ENCODE measurements at regions not wholly inside any gene's neighbourhood (a gene's known extent, or its start where the extent isn't known, plus 50 kb on each side); places are given as distances from the start of the nearest gene placed in this dataset.

DNA sequence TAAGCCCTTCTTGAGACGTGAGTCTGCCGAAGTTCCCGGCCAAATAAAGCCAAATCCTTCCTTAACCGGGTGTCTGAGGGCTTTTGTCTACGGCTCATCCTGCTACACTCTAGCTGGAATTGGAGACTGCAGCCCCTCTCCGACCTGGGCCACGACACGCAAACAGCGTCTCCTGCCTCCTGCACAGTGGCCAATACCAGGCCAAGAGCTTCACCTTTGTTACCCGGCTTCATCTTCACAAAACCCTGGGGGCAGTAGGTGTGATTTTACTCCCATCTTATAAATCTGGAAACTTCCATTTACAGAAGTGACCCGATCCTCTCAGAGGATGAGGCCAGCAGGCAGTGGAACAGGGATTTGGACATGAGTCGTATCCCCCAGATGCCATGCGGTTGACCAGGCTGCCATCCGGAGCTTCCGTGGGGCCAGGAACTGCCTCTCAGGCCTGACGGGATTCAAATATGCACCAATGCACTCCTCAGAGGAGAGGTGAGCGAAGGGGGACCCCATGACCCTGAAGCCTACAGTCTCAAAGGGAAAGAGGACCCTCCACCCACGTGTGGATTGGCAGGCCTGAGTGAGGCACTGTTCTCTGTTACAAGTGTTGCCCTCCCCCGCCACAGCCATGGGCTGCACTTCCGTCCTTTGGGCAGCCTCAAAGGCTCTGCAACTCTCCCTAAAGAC lies 53.2 kb upstream of the KLF13 start (continued):
- TF ChIP-seq, protein P1, sequence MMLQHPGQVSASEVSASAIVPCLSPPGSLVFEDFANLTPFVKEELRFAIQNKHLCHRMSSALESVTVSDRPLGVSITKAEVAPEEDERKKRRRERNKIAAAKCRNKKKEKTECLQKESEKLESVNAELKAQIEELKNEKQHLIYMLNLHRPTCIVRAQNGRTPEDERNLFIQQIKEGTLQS (IDR thresholded peaks at IDR 0.05; ENCODE audit: insufficient read depth, low read depth, low read length): no peak
- no peak for TF ChIP-seq ASH2L (IDR thresholded peaks at IDR 0.05; ENCODE audit: low read length)
- no peak for TF ChIP-seq NRF1 (IDR thresholded peaks at IDR 0.05; ENCODE audit: low read depth, low read length)
- TF ChIP-seq SIRT6 (IDR thresholded peaks at IDR 0.05; ENCODE audit: low read length): no peak
- TF ChIP-seq TEAD4 (IDR thresholded peaks at IDR 0.05; ENCODE audit: low read depth, low read length): no peak
- no peak for TF ChIP-seq CHD2 (IDR thresholded peaks at IDR 0.05; ENCODE audit: low read length)
- TF ChIP-seq KDM1A (IDR thresholded peaks at IDR 0.05; ENCODE audit: borderline replicate concordance, low read length): no peak
